K562 (cell line): ENCODE measurements at regions not wholly inside any gene's neighbourhood (a gene's known extent, or its start where the extent isn't known, plus 50 kb on each side); places are given as distances from the start of the nearest gene placed in this dataset.

ENCODE experiments used
- ATAC-seq: fragments of 200-7000 bp; cut with Tn5 transposase; 3 replicates; pipeline ENCODE4 v1.9.1; 2020; ENCODE audit warnings: moderate library complexity
- BruUV-seq: library from RNA; stranded (reverse); fragments of 400-500 nt; replicated peaks from 2 replicates; lab custom pipeline; 2021; lab: Mats Ljungman, UMichigan
- CTCF ChIA-PET: fragments of 300-600 bp; formaldehyde crosslinking; extraction: SDS; loops from one replicate; lab custom pipeline; 2021; ENCODE audit warnings: low intra/inter-chr PET ratio; lab: Yijun Ruan, JAX
- POLR2A ChIA-PET: fragments of 300-600, 350-650 bp; sonication (Branson Sonifier 250); formaldehyde crosslinking; extraction: SDS; loops from one replicate; lab custom pipeline; 2021; ENCODE audit warnings: antibody characterized with exemption, inconsistent platforms; lab: Yijun Ruan, JAX
- DNase-seq, 4 experiments: peaks; one replicate each; pipeline versions ENCODE4 v3.0.0 to v3.0.0-alpha.2; 2011 to 2018; ENCODE audit warnings: low spot score in 3 of 4, mixed read lengths in 3 of 4; ENCODE audit errors: extremely low read depth in 1 of 4
- FAIRE-seq: peaks from 2 replicates; lab custom pipeline; 2011; peaks lifted over from hg19 to GRCh38; lab: Jason Lieb, UNC
- H2AFZ ChIP-seq: 2 replicates; pipeline ENCODE4 v1.6.0; 2011; ENCODE audit warnings: low read depth, low read length, control low read depth, inconsistent platforms
- H3K27ac ChIP-seq: fragments of 200-600 bp; 3 replicates; pipeline ENCODE4 v1.8.0; 2011; ENCODE audit warnings: low read depth, mild to moderate bottlenecking, control low read depth, inconsistent platforms, low read length, moderate library complexity, mixed read lengths; ENCODE audit errors: extremely low read depth
- H3K27me3 ChIP-seq, 2 experiments: fragments of 300-600 bp in 1 of 2; 2 replicates in 1 of 2; 3 replicates in 1 of 2; pipeline versions ENCODE4 v1.6.0 to v1.8.0; 2011; ENCODE audit warnings: inconsistent platforms in 2 of 2, low read length in 2 of 2, mild to moderate bottlenecking in 1 of 2, mixed read lengths in 1 of 2, moderate library complexity in 1 of 2; ENCODE audit not compliant: control insufficient read depth in 2 of 2, insufficient read depth in 2 of 2
- H3K36me3 ChIP-seq: fragments of 300-600 bp; 3 replicates; pipeline ENCODE4 v1.8.0; 2011; ENCODE audit warnings: mild to moderate bottlenecking, low read length, inconsistent platforms; ENCODE audit not compliant: control insufficient read depth, insufficient read depth
- H3K4me1 ChIP-seq, 2 experiments: fragments of 200-600 bp in 1 of 2; replicated peaks in 1 of 2; 2 replicates in 1 of 2; 3 replicates in 1 of 2; pipeline versions ENCODE4 v1.5.1 to v1.8.0; 2011; ENCODE audit warnings: inconsistent platforms in 2 of 2, low read length in 2 of 2, mild to moderate bottlenecking in 1 of 2, mixed read lengths in 1 of 2, moderate library complexity in 1 of 2; ENCODE audit not compliant: control insufficient read depth in 2 of 2, insufficient read depth in 2 of 2
- H3K4me2 ChIP-seq: 2 replicates; pipeline ENCODE4 v1.6.1; 2011; ENCODE audit warnings: low read length, control low read depth, inconsistent platforms, mixed read lengths; ENCODE audit not compliant: insufficient read depth
- H3K4me3 ChIP-seq: fragments of 200-600 bp; sonication (generic), shearing (Covaris generic); 2 replicates; pipeline ENCODE4 v1.5.1; 2016; ENCODE audit warnings: control low read depth, inconsistent platforms
- H3K79me2 ChIP-seq: fragments of 200-600 bp; 3 replicates; pipeline ENCODE4 v1.8.0; 2011; ENCODE audit warnings: low read length, inconsistent platforms; ENCODE audit not compliant: control insufficient read depth, insufficient read depth
- H3K9ac ChIP-seq, 2 experiments: 2 replicates each; pipeline versions ENCODE4 v1.6.0 to v1.6.1; 2011; ENCODE audit warnings: low read depth in 2 of 2, low read length in 2 of 2, control low read depth in 1 of 2, inconsistent platforms in 1 of 2, mild to moderate bottlenecking in 1 of 2, mixed read lengths in 1 of 2; ENCODE audit not compliant: insufficient read depth in 1 of 2
- H3K9me1 ChIP-seq: one replicate; pipeline ENCODE4 v1.6.0; 2011; ENCODE audit warnings: inconsistent platforms, mild to moderate bottlenecking, low read length, moderate library complexity; ENCODE audit not compliant: control insufficient read depth, insufficient read depth
- H3K9me3 ChIP-seq: replicated peaks from 2 replicates; pipeline ENCODE4 v1.5.1; 2011; ENCODE audit warnings: low read depth, low read length, inconsistent platforms; ENCODE audit not compliant: control insufficient read depth, insufficient read depth
- H4K20me1 ChIP-seq: replicated peaks from 2 replicates; pipeline ENCODE4 v1.6.1; 2011; ENCODE audit warnings: low read length, inconsistent platforms, mixed read lengths; ENCODE audit not compliant: control insufficient read depth, insufficient read depth
- ARID3A ChIP-seq: IDR thresholded peaks from 2 replicates; pipeline ENCODE4 v1.6.1; 2012; ENCODE audit warnings: low read depth, low read length, improper control_type of control experiment, borderline replicate concordance
- ATF2 ChIP-seq: sonication (generic); formaldehyde crosslinking; IDR thresholded peaks from 2 replicates; pipeline ENCODE4 v1.8.1; 2022; ENCODE audit warnings: missing genetic modification reagents
- ELF1 ChIP-seq: fragments of 200-800 bp; sonication (Bioruptor generic); IDR thresholded peaks from 2 replicates; pipeline ENCODE4 v1.6.1; 2016; ENCODE audit warnings: missing genetic modification characterization, missing compliant biosample characterization
- FOXA1 ChIP-seq: fragments of 450-650 bp; IDR thresholded peaks from 2 replicates; pipeline ENCODE4 v1.6.1; 2016; ENCODE audit warnings: mild to moderate bottlenecking, borderline replicate concordance
- MAFK ChIP-seq: IDR thresholded peaks from 2 replicates; pipeline ENCODE4 v1.6.1; 2011; ENCODE audit warnings: low read length, improper control_type of control experiment
- MAZ ChIP-seq, 2 experiments: fragments of 450-650 bp in 1 of 2; sonication (generic) in 1 of 2; formaldehyde crosslinking; IDR thresholded peaks in 1 of 2; conservative IDR thresholded peaks in 1 of 2; 2 replicates each; pipeline versions ENCODE4 v1.4.0 to v1.5.0; 2020; ENCODE audit warnings: mild to moderate bottlenecking in 1 of 2, missing genetic modification reagents in 1 of 2
- MCM3 ChIP-seq: fragments of 450-650 bp; IDR thresholded peaks from 2 replicates; pipeline ENCODE4 v1.6.1; 2016
- NRF1 ChIP-seq, 2 experiments: fragments of 450-650 bp; IDR thresholded peaks in 1 of 2; conservative IDR thresholded peaks in 1 of 2; 2 replicates each; pipeline ENCODE4 v1.6.1; 2014; ENCODE audit warnings: mild to moderate bottlenecking in 2 of 2
- ZNF282 ChIP-seq: sonication (generic); formaldehyde crosslinking; IDR thresholded peaks from 2 replicates; pipeline ENCODE4 v1.8.1; 2023; ENCODE audit warnings: missing genetic modification reagents
- WGBS: fragments of 100-300 bp; shearing (Covaris generic); methylation state at CpG from one replicate; pipeline ENCODE4 v1.1.6; 2016; ENCODE audit warnings: low coverage, mixed read lengths; ENCODE audit not compliant: insufficient coverage; ENCODE audit errors: missing lambda C conversion rate; 5-methylcytosine and 5-hydroxymethylcytosine counted together
- in situ Hi-C: fragments of 300-500 bp; cut with MboI; formaldehyde crosslinking; loops from 4 replicates; pipeline ENCODE4 v1.15.0; 2018; ENCODE audit warnings: inconsistent platforms, mixed read lengths
- intact Hi-C: fragments of 100-400 bp; cut with micrococcal nuclease; formaldehyde crosslinking; loops from 2 replicates; pipeline ENCODE4 v1.14.2; 2022

GRCh38 chr10:62652114-62652513 is 152.4 kb upstream of the ADO start:
- H3K4me1 ChIP-seq, result no peaks in the 10 kb centered on the region
- no peak overlapping the region for H3K4me2 ChIP-seq
- no peak overlapping the region for H2AFZ ChIP-seq
- in situ Hi-C loops (no loop called here), intact Hi-C loops (no loop called here)
- FAIRE-seq (no peak), DNase-seq (no peak), ATAC-seq (no peak)
- no peak overlapping the region for H3K9ac ChIP-seq
- BruUV-seq, result no TSS peak
- ChIA-PET CTCF (no interaction called here), POLR2A (no interaction called here)
- H3K79me2 ChIP-seq, result no peaks in the 10 kb centered on the region
- 0% methylated on average over 2 of the region's 2 CpGs for WGBS
- no peaks in the 10 kb centered on the region for H3K36me3 ChIP-seq
- H3K27ac ChIP-seq, result no peak overlapping the region
- H3K4me3 ChIP-seq, result no peak overlapping the region
- no peaks in the 10 kb centered on the region for H4K20me1 ChIP-seq
- TF ChIP-seq ELF1, result no peak
- TF ChIP-seq MAFK, result no peak
- no peak for TF ChIP-seq ARID3A
- no peak for TF ChIP-seq MCM3
- H3K27me3 ChIP-seq, result no peaks in the 10 kb centered on the region
- no peaks in the 10 kb centered on the region for H3K9me1 ChIP-seq
- H3K9me3 ChIP-seq, result no peaks in the 10 kb centered on the region

GRCh38 chr10:62652564-62652963 is 152.0 kb upstream of the ADO start:
- POLR2A ChIA-PET, result no interaction called here
- no peak overlapping the region for H3K27ac ChIP-seq

More at GRCh38 chr10:62652564-62652963, 152.0 kb upstream of the ADO start:
- Histone ChIP-seq H3K4me3 (no peak overlapping the region), H3K4me1 (no peaks in the 10 kb centered on the region), H3K27me3 (no peaks in the 10 kb centered on the region), H4K20me1 (no peaks in the 10 kb centered on the region), H3K9me1 (no peaks in the 10 kb centered on the region), H3K9me3 (no peaks in the 10 kb centered on the region), H3K9ac (no peak overlapping the region), H3K36me3 (no peaks in the 10 kb centered on the region), H3K4me2 (no peak overlapping the region), H3K79me2 (no peaks in the 10 kb centered on the region), H2AFZ (no peak overlapping the region)
- ATAC-seq (no peak), FAIRE-seq (no peak), DNase-seq (no peak)
- intact Hi-C loops, result no loop called here
- CTCF ChIA-PET, result no interaction called here
- TF ChIP-seq FOXA1, result no peak
- no peak for TF ChIP-seq NRF1 (conservative IDR thresholded peaks at IDR 0.05 in 1 of 2, IDR thresholded peaks at IDR 0.05 in 1 of 2)
- TF ChIP-seq ZNF282 (CRISPR knock-in tag), result no peak
- no peak for TF ChIP-seq MAZ (CRISPR knock-in tag; conservative IDR thresholded peaks at IDR 0.05 in 1 of 2, IDR thresholded peaks at IDR 0.05 in 1 of 2)
- no peak for TF ChIP-seq ATF2 (CRISPR knock-in tag)
- no TSS peak for BruUV-seq
- in situ Hi-C loops, result no loop called here
